Activated CD8-positive, alpha-beta T cell treated with anti-CD3 and anti-CD28 coated beads for 36 hours (primary cell): ENCODE measurements at regions not wholly inside any gene's neighbourhood (a gene's known extent, or its start where the extent isn't known, plus 50 kb on each side); places are given as distances from the start of the nearest gene placed in this dataset.

Source experiments
- ATAC-seq: fragments of 200-7000 bp; cut with Tn5 transposase; one replicate; pipeline ENCODE4 v1.10.0; 2021; ENCODE audit warnings: mild to moderate bottlenecking, moderate library complexity
- CTCF ChIA-PET: fragments of 350-600 bp; sonication (Branson Sonifier 250); formaldehyde crosslinking; loops from one replicate; lab custom pipeline; 2021; ENCODE audit warnings: antibody characterized with exemption; lab: Charles Lee
- POLR2A ChIA-PET: fragments of 350-600 bp; sonication (Branson Sonifier 250); formaldehyde crosslinking; loops from one replicate; lab custom pipeline; 2021; ENCODE audit warnings: antibody characterized with exemption; lab: Charles Lee
- DNase-seq: peaks from one replicate; pipeline ENCODE4 v3.0.0-alpha.2; 2020
- H3K27ac Mint-ChIP-seq: one replicate; pipeline ENCODE4 v1.8.0; 2021; ENCODE audit warnings: mild to moderate bottlenecking, mixed read lengths
- H3K27me3 Mint-ChIP-seq: one replicate; pipeline ENCODE4 v1.8.0; 2021; ENCODE audit warnings: mixed read lengths
- H3K36me3 Mint-ChIP-seq: one replicate; pipeline ENCODE4 v1.8.0; 2021; ENCODE audit warnings: low read depth, mixed read lengths
- H3K4me1 Mint-ChIP-seq: one replicate; pipeline ENCODE4 v1.8.0; 2021; ENCODE audit warnings: low read depth, mixed read lengths
- H3K4me3 Mint-ChIP-seq: one replicate; pipeline ENCODE4 v1.8.0; 2021; ENCODE audit warnings: mild to moderate bottlenecking, moderate library complexity, mixed read lengths
- H3K9me3 Mint-ChIP-seq: one replicate; pipeline ENCODE4 v1.8.0; 2021; ENCODE audit warnings: mixed read lengths
- CTCF ChIP-seq: fragments of 200-600 bp; IDR thresholded peaks from one replicate; pipeline ENCODE4 v1.8.0; 2022; ENCODE audit warnings: antibody characterized with exemption, mild to moderate bottlenecking
- intact Hi-C: fragments of 100-400 bp; cut with micrococcal nuclease; formaldehyde crosslinking; loops from one replicate; pipeline ENCODE4 v1.10.0; 2022

DNA sequence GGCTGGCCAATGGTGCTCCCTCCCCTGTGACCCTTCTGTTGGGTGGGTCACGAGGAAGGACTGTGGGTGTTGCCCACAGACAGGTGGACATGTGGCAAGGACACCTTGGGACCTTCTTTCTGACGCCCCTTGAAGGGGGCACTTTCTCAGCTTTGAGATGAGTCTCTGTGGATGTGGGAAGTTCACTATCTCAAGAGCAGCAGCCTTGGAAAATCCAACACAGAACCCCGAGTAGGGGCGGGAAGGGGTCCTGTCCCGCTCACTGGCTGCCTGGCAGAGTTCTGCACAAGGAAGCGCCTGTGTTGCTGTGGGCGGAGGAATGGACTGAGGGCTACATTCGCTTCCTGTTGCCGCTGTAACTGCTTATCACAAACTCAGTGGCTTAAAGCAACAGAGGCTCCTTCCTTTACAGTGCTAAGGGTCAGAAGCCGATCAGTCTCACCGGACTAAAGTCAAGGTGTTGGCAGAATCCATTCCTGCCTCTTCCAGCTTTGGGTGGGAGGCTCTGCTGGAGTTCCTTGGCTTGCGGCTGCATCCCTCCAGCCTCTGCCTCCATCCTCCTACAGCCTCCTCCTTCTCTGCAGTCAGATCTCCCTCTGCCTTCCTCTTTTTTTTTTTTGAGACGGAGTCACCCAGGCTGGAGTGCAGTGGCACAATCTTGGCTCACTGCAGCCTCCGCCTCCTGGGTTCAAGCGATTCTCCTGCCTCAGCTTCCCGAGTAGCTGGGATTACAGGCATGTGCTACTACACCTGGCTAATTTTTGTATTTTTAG is 305.2 kb downstream of the SEC14L1 start:
- Mint-ChIP-seq H3K9me3 (no peaks in the 10 kb centered on the region), H3K4me3 (peak overlapping the region; percentile 77), H3K4me1 (peaks cover 83% of the 10 kb centered on the region), H3K36me3 (peaks cover 44% of the 10 kb centered on the region), H3K27ac (peak overlapping the region; percentile 94), H3K27me3 (no peaks in the 10 kb centered on the region)
- no peak for TF ChIP-seq CTCF
- POLR2A ChIA-PET: interaction anchor here (0.7 to 6.1 kb wide), 17 partner anchors 8 to 121 kb away, joined by 3 to 96 read pairs (median 9); no protein-coding TSS in a partner anchor
- peak; percentile 85 for DNase-seq
- intact Hi-C loops: no loop called here
- ATAC-seq: peak; percentile 34
- CTCF ChIA-PET: interaction anchor here (1.0 to 3.9 kb wide), 11 partner anchors 10 to 567 kb away, joined by 3 to 38 read pairs (median 7); no protein-coding TSS in a partner anchor

DNA sequence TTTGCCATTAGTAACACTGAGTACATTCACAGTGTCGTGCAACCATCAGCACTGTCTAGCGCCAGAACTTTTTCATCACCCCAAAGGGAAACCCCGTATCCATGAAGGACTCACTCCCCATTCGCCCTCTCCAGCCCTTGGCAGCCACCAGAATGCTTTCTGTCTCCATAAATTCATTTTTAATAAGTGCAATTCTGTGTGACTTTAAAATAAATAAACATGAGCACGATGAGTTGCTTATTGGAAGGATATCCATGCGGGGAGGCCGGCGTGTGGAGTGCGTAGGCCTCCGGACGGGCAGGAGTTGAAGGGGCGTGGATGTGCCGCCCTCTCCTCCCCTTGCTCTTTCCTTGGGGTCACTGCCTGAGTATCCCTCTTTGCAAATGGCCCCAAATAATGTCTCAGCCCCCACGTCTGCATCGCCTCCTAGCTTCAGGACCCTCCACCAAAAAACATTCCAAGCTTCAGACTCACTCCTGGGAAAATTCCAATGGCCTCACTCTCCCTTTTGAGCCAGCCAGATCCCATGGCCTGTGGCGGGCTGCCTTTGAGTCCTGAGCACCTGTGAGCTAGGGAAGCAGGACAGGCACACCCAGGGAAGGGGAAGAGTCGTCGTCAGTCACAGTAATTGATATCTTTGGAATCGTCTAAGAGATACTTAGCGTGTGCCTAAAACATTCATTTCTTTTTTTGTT is 306.3 kb downstream of the SEC14L1 start:
- peak overlapping the region; percentile 96 for H3K27ac Mint-ChIP-seq
- TF ChIP-seq CTCF: no peak
- POLR2A ChIA-PET: interaction anchor here (0.6 to 6.1 kb wide), 8 partner anchors 11 to 58 kb away, joined by 3 to 96 read pairs (median 3); no protein-coding TSS in a partner anchor
- CTCF ChIA-PET: interaction anchor here (8.1 kb wide), 1 partner anchor 17 kb away, joined by 70 read pairs; no protein-coding TSS in a partner anchor
- H3K36me3 Mint-ChIP-seq: peaks cover 53% of the 10 kb centered on the region
- H3K4me3 Mint-ChIP-seq: peak overlapping the region; percentile 77
- intact Hi-C loops: no loop called here
- peaks cover 71% of the 10 kb centered on the region for H3K4me1 Mint-ChIP-seq
- H3K9me3 Mint-ChIP-seq: no peaks in the 10 kb centered on the region
- ATAC-seq: no peak
- DNase-seq: no peak
- H3K27me3 Mint-ChIP-seq: no peaks in the 10 kb centered on the region

DNA sequence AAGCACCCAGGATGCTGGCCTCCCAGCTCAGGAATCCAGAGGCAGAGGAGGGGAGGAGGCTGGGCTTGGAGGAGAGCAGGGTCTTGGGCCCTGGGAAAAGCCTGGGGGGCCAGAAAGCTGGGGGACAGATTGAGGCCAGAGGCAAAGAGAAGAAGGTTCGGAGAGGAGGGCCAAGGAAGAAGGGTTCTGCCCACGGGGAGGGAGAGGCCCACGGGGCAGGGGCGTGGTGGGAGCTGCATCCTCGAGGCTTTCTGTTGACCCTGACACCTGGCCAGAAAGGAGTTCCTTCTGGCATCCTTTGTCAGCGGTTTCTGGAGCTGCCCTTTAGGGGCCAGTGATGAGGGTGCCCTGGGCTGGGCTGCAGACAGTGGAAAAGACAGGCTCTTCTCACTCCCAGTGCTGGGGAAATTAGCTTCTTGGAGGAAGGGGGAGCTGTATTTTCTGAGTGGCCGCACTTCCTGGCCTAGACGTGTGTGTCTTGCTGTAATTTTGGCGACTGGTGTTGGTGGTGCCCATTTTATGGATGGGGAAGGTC is 308.7 kb downstream of the SEC14L1 start:
- no peak for DNase-seq
- Mint-ChIP-seq H3K9me3 (no peaks in the 10 kb centered on the region), H3K36me3 (peaks cover 68% of the 10 kb centered on the region), H3K27me3 (no peaks in the 10 kb centered on the region), H3K27ac (peak overlapping the region; percentile 96), H3K4me3 (peak overlapping the region; percentile 84), H3K4me1 (peaks cover 50% of the 10 kb centered on the region)
- ChIA-PET POLR2A (interaction anchor here (0.8 to 16.3 kb wide), 11 partner anchors 11 to 509 kb away, joined by 3 to 410 read pairs (median 4); partner anchors contain the start of gene TNRC6C), CTCF (interaction anchor here (1.2 to 8.1 kb wide), 5 partner anchors 8 to 49 kb away, joined by 3 to 70 read pairs (median 5); no protein-coding TSS in a partner anchor)
- intact Hi-C loops: no loop called here
- no peak for TF ChIP-seq CTCF
- ATAC-seq: no peak

DNA sequence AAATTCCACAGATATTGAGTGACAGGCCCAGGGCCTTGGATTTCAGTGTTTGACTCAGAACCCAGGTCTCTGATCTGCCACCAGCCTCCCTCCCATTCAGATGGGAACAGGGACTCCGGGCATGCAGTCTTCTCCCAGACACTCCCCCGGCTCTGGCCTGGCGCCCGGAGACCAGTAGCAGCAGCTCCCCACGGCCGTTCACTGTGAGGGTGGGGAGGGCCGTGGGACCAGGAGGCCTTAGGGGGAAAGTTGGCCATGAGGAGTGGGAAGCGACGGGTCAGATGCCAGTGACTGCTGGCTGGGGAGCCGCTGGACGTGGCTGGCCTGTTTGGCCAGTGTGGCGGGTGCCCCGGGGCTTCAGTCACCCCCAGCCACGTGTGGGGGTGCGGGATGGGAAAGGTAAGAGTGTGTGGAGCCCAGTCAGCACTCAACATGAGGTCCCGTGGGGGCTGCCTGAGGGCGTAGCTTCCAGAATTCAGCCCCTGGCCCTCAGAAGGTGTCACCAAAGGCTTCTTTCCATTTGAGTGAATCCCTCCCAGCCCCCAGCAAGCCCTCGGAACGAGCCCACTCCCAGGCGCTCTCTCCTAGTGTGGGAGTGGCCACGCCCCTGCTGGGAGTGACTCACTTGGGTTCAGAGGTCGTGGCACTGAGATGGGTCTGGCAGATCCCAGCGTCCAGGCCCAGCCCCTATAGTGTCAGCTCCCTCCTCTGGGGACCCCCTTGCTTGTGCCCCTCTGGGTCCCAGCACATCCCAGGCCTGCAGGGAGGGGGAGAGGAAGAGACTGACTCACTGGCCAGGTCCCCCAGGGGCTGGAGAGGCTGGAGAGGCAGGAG is 309.4 kb downstream of the SEC14L1 start:
- peaks cover 43% of the 10 kb centered on the region for H3K4me1 Mint-ChIP-seq

More for the DNA sequence above, 309.4 kb downstream of the SEC14L1 start:
- DNase-seq (peak; percentile 86), ATAC-seq (peak; percentile 37)
- Mint-ChIP-seq H3K36me3 (peaks cover 74% of the 10 kb centered on the region), H3K27me3 (no peaks in the 10 kb centered on the region), H3K27ac (peak overlapping the region; percentile 96), H3K9me3 (no peaks in the 10 kb centered on the region), H3K4me3 (peak overlapping the region; percentile 84)
- no peak for TF ChIP-seq CTCF
- intact Hi-C loops: loop anchor here (5.0 kb wide), 1 partner anchor 48 kb away; no protein-coding TSS in a partner anchor
- POLR2A ChIA-PET: interaction anchor here (0.8 to 16.3 kb wide), 15 partner anchors 10 to 715 kb away, joined by 3 to 410 read pairs (median 4); partner anchors contain the start of gene TNRC6C
- CTCF ChIA-PET: interaction anchor here (1.1 to 8.1 kb wide), 9 partner anchors 9 to 50 kb away, joined by 3 to 70 read pairs (median 6); no protein-coding TSS in a partner anchor
